ENCODE measurements at regions not wholly inside any gene's neighbourhood (a gene's known extent, or its start where the extent isn't known, plus 50 kb on each side); places are given as distances from the start of the nearest gene placed in this dataset.

DNA sequence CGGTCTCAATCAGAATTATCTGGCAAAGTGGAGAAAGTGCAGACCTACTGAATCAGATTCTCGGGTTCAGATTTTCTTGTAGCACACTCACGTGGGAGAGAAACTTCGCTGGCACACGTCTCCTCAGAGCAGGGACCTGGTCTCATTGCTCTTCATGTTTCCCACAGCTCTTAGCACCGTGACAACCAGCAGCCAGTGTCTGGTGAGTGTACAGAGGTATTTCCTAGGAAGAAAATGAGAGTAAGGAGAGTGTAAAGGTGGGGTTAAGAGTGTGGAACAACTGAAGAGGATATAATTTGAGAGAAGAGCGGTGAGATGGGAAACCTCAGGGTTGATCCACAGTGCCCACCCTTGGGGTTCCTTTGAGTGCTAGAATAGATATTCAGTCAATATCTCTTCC lies 89.2 kb downstream of the ARF6 start:
- POLR2A ChIA-PET: no interaction called here
- H4K20me1 ChIP-seq (ENCODE audit: insufficient read depth): no peaks in the 10 kb centered on the region
- intact Hi-C loops (cut with micrococcal nuclease): no loop called here
- no peaks in the 10 kb centered on the region for H3K9me2 ChIP-seq (ENCODE audit: insufficient read depth)
- no peaks in the 10 kb centered on the region for H3K27me3 ChIP-seq (ENCODE audit: insufficient read depth, low read length)
- CTCF ChIA-PET: no interaction called here
- RAD21 ChIA-PET (ENCODE audit: low non-redundant PET in 1 of 2, low total read pairs in 2 of 2, uncharacterized antibody in 2 of 2, unreplicated experiment in 2 of 2): no interaction called here
- DNase-seq (ENCODE audit: low read depth, low spot score) (no peak), ATAC-seq (no peak)
- H3K4me1 ChIP-seq (ENCODE audit: control insufficient read depth in 1 of 2, insufficient read depth in 2 of 2, low read length in 2 of 2): peaks cover 0 to 11% of the 10 kb centered on the region in 2 experiments; a peak in 3 of 4 replicates
- no peaks in the 10 kb centered on the region for H3K9me3 ChIP-seq (ENCODE audit: control insufficient read depth in 1 of 2, insufficient read depth in 1 of 2, low read depth in 1 of 2, low read length in 2 of 2)
- no peak overlapping the region for H3K27ac ChIP-seq (ENCODE audit: low read depth, low read length)
- no peak overlapping the region for H3K4me2 ChIP-seq (ENCODE audit: low read length)
- TF ChIP-seq, protein P1, sequence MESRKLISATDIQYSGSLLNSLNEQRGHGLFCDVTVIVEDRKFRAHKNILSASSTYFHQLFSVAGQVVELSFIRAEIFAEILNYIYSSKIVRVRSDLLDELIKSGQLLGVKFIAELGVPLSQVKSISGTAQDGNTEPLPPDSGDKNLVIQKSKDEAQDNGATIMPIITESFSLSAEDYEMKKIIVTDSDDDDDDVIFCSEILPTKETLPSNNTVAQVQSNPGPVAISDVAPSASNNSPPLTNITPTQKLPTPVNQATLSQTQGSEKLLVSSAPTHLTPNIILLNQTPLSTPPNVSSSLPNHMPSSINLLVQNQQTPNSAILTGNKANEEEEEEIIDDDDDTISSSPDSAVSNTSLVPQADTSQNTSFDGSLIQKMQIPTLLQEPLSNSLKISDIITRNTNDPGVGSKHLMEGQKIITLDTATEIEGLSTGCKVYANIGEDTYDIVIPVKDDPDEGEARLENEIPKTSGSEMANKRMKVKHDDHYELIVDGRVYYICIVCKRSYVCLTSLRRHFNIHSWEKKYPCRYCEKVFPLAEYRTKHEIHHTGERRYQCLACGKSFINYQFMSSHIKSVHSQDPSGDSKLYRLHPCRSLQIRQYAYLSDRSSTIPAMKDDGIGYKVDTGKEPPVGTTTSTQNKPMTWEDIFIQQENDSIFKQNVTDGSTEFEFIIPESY (IDR thresholded peaks at IDR 0.05; ENCODE audit: extremely low read depth, insufficient replicate concordance, low read length): no peak
- TF ChIP-seq EGR1 (IDR thresholded peaks at IDR 0.05; ENCODE audit: low read depth) (no peak), SRF (IDR thresholded peaks at IDR 0.05; ENCODE audit: low read depth) (no peak), FOSL1 (IDR thresholded peaks at IDR 0.05; ENCODE audit: low read depth) (no peak), YY1 (IDR thresholded peaks at IDR 0.05; ENCODE audit: extremely low read depth, insufficient replicate concordance, low read depth, low read length) (no peak), SP1 (IDR thresholded peaks at IDR 0.05; ENCODE audit: low read depth) (no peak), POLR2AphosphoS5 (IDR thresholded peaks at IDR 0.05; ENCODE audit: low read depth, low read length) (no peak), ZFX (IDR thresholded peaks at IDR 0.05) (no peak), CEBPB (IDR thresholded peaks at IDR 0.05; ENCODE audit: low read depth) (no peak)
- TF ChIP-seq, protein P2, sequence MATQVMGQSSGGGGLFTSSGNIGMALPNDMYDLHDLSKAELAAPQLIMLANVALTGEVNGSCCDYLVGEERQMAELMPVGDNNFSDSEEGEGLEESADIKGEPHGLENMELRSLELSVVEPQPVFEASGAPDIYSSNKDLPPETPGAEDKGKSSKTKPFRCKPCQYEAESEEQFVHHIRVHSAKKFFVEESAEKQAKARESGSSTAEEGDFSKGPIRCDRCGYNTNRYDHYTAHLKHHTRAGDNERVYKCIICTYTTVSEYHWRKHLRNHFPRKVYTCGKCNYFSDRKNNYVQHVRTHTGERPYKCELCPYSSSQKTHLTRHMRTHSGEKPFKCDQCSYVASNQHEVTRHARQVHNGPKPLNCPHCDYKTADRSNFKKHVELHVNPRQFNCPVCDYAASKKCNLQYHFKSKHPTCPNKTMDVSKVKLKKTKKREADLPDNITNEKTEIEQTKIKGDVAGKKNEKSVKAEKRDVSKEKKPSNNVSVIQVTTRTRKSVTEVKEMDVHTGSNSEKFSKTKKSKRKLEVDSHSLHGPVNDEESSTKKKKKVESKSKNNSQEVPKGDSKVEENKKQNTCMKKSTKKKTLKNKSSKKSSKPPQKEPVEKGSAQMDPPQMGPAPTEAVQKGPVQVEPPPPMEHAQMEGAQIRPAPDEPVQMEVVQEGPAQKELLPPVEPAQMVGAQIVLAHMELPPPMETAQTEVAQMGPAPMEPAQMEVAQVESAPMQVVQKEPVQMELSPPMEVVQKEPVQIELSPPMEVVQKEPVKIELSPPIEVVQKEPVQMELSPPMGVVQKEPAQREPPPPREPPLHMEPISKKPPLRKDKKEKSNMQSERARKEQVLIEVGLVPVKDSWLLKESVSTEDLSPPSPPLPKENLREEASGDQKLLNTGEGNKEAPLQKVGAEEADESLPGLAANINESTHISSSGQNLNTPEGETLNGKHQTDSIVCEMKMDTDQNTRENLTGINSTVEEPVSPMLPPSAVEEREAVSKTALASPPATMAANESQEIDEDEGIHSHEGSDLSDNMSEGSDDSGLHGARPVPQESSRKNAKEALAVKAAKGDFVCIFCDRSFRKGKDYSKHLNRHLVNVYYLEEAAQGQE (IDR thresholded peaks at IDR 0.05; ENCODE audit: low read depth): no peak
- H3K79me2 ChIP-seq (ENCODE audit: insufficient read depth, low read length): no peaks in the 10 kb centered on the region
- no TSS peak for BruUV-seq (replicated peaks)
- no peak overlapping the region for H3K9ac ChIP-seq (ENCODE audit: low read length)
- H2AFZ ChIP-seq (ENCODE audit: low read depth, low read length, poor library complexity, severe bottlenecking): no peak overlapping the region
- no peak overlapping the region for H3K4me3 ChIP-seq (replicated peaks in 1 of 2; ENCODE audit: low read depth in 1 of 2, low read length in 2 of 2)
- H3K36me3 ChIP-seq (ENCODE audit: control insufficient read depth in 1 of 2, insufficient read depth in 2 of 2, low read length in 2 of 2): no peaks in the 10 kb centered on the region
